ENCODE measurements at regions not wholly inside any gene's neighbourhood (a gene's known extent, or its start where the extent isn't known, plus 50 kb on each side); places are given as distances from the start of the nearest gene placed in this dataset.

DNA sequence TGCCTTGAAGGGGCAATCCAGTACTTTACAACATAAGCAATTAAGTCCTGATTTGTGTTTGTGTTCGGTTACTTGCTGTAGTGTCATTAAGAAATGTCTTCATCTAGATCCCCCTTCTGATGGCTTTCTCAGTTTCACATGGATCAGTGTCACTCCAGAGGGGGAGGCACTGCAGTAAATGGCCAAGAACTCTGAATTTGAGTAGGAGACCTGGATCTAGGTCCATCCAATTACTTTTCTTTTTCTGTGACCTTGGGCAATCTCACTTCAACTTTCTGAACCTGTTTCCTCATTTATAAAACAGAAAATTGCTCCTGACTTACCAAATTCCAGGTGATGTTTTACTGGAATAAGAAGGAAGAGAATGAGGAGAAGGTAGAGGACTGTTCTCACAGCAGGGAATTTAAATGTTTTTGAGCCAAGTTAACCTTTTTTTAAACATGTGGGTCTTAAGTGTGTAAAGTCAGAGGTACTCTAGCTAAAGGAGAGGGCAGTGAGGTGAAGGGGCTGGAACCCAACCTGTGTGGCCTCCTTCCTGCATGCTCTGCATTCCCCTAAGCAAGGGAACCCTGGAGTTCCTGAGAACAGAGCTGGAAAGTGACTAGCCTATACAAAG is 285.5 kb downstream of the HACE1 start:
- no peak for TF ChIP-seq BRCA1 (IDR thresholded peaks at IDR 0.05; ENCODE audit: low read depth, low read length)
- no peak for TF ChIP-seq POLR2AphosphoS5 (IDR thresholded peaks at IDR 0.05; ENCODE audit: low read depth, low read length)
- no peak for TF ChIP-seq TAF1 (IDR thresholded peaks at IDR 0.05; ENCODE audit: low read depth, low read length)
- TF ChIP-seq, protein P1, sequence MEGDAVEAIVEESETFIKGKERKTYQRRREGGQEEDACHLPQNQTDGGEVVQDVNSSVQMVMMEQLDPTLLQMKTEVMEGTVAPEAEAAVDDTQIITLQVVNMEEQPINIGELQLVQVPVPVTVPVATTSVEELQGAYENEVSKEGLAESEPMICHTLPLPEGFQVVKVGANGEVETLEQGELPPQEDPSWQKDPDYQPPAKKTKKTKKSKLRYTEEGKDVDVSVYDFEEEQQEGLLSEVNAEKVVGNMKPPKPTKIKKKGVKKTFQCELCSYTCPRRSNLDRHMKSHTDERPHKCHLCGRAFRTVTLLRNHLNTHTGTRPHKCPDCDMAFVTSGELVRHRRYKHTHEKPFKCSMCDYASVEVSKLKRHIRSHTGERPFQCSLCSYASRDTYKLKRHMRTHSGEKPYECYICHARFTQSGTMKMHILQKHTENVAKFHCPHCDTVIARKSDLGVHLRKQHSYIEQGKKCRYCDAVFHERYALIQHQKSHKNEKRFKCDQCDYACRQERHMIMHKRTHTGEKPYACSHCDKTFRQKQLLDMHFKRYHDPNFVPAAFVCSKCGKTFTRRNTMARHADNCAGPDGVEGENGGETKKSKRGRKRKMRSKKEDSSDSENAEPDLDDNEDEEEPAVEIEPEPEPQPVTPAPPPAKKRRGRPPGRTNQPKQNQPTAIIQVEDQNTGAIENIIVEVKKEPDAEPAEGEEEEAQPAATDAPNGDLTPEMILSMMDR (IDR thresholded peaks at IDR 0.05; ENCODE audit: control extremely low read depth in 1 of 3, insufficient read depth in 1 of 3, low read depth in 1 of 3, low read length in 3 of 3) = no peak

All from H1 (cell line).